Thyroid gland (tissue), 4 donors: ENCODE measurements at regions not wholly inside any gene's neighbourhood (a gene's known extent, or its start where the extent isn't known, plus 50 kb on each side); places are given as distances from the start of the nearest gene placed in this dataset.

Source experiments
- POLR2A ChIP-seq, 2 donors: fragments of 450-650 bp; IDR thresholded peaks; one replicate each; pipeline ENCODE4 v1.6.1; 2017; ENCODE audit warnings: antibody characterized with exemption in 2 of 2, mild to moderate bottlenecking in 2 of 2, moderate library complexity in 1 of 2
- TF ChIP-seq, protein P1 (sequence below), 6 experiments: fragments of 200-600 bp in 3 of 6; fragments of 450-650 bp in 3 of 6; sonication (generic) in 3 of 6; IDR thresholded peaks; one replicate each; pipeline ENCODE4 v1.5.1; 2016 to 2019; ENCODE audit warnings: antibody characterized with exemption in 6 of 6, mild to moderate bottlenecking in 2 of 6, inconsistent platforms in 1 of 6, moderate library complexity in 1 of 6

DNA sequence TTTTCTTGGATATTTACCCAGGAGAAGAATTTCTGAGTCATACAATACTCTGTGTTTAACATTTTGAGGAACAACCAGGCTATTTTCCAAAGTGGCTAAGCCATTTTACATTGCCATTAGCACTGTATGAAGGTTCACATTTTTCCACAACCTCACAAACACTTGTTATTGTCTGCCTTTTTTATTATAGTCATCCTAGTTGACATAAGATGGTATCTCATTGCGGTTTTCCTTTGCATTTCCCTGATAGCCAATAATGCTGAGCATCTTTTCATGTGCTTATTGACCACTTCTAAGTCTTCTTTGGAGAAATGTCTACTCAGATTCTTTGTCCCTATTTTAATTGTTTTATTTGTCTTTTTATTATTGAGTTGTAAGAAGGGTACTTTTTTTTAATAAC, 107.4 kb upstream of the CES5A start:
- TF ChIP-seq, protein P1, sequence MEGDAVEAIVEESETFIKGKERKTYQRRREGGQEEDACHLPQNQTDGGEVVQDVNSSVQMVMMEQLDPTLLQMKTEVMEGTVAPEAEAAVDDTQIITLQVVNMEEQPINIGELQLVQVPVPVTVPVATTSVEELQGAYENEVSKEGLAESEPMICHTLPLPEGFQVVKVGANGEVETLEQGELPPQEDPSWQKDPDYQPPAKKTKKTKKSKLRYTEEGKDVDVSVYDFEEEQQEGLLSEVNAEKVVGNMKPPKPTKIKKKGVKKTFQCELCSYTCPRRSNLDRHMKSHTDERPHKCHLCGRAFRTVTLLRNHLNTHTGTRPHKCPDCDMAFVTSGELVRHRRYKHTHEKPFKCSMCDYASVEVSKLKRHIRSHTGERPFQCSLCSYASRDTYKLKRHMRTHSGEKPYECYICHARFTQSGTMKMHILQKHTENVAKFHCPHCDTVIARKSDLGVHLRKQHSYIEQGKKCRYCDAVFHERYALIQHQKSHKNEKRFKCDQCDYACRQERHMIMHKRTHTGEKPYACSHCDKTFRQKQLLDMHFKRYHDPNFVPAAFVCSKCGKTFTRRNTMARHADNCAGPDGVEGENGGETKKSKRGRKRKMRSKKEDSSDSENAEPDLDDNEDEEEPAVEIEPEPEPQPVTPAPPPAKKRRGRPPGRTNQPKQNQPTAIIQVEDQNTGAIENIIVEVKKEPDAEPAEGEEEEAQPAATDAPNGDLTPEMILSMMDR (IDR thresholded peaks at IDR 0.05) = no peak
- TF ChIP-seq POLR2A (IDR thresholded peaks at IDR 0.05) = no peak
